Caco-2 (cell line): ENCODE measurements at regions not wholly inside any gene's neighbourhood (a gene's known extent, or its start where the extent isn't known, plus 50 kb on each side); places are given as distances from the start of the nearest gene placed in this dataset.

Experiments used
- BruUV-seq: library from RNA; stranded (reverse); fragments of 400-500 nt; replicated peaks from 2 replicates; lab custom pipeline; 2021; lab: Mats Ljungman, UMichigan
- CTCF ChIA-PET: fragments of 300-600 bp; sonication (Branson Sonifier 250); formaldehyde crosslinking; loops from one replicate; lab custom pipeline; 2022; ENCODE audit warnings: antibody characterized with exemption; lab: Charles Lee
- POLR2A ChIA-PET: fragments of 300-600 bp; sonication (Branson Sonifier 250); formaldehyde crosslinking; loops from one replicate; lab custom pipeline; 2022; ENCODE audit warnings: antibody characterized with exemption; lab: Charles Lee
- DNase-seq, 2 experiments: peaks; one replicate each; pipeline versions ENCODE4 v3.0.0 to v3.0.0-alpha.2; 2020 to 2022
- H3K27me3 ChIP-seq: replicated peaks from 2 replicates; pipeline ENCODE4 v1.6.0; 2011; ENCODE audit warnings: low read length; ENCODE audit not compliant: control insufficient read depth, insufficient read depth
- H3K36me3 ChIP-seq: 2 replicates; pipeline ENCODE4 v1.5.1; 2011; ENCODE audit warnings: low read length; ENCODE audit not compliant: control insufficient read depth, insufficient read depth
- H3K4me1 ChIP-seq: fragments of 250-450 bp; sonication (Bioruptor Pico); 2 replicates; pipeline ENCODE4 v1.5.1; 2020; ENCODE audit warnings: mild to moderate bottlenecking
- H3K4me3 ChIP-seq: 2 replicates; pipeline ENCODE4 v1.5.1; 2011; ENCODE audit warnings: low read depth, mild to moderate bottlenecking, control low read depth, low read length
- H3K9me3 ChIP-seq: fragments of 250-450 bp; sonication (Bioruptor Pico); 2 replicates; pipeline ENCODE4 v1.5.1; 2020; ENCODE audit warnings: mild to moderate bottlenecking, moderate library complexity
- H3K27ac Mint-ChIP-seq: one replicate; pipeline ENCODE4 v1.8.0; 2022; ENCODE audit warnings: mixed read lengths; ENCODE audit not compliant: unreplicated experiment
- H3K27me3 Mint-ChIP-seq: one replicate; pipeline ENCODE4 v1.8.0; 2022; ENCODE audit warnings: mixed read lengths; ENCODE audit not compliant: insufficient read depth, unreplicated experiment
- H3K36me3 Mint-ChIP-seq: one replicate; pipeline ENCODE4 v1.8.0; 2022; ENCODE audit warnings: mild to moderate bottlenecking, mixed read lengths; ENCODE audit not compliant: insufficient read depth, unreplicated experiment
- H3K4me1 Mint-ChIP-seq: one replicate; pipeline ENCODE4 v1.8.0; 2022; ENCODE audit warnings: low read depth, mixed read lengths; ENCODE audit not compliant: unreplicated experiment
- H3K4me3 Mint-ChIP-seq: one replicate; pipeline ENCODE4 v1.8.0; 2022; ENCODE audit warnings: mild to moderate bottlenecking, moderate library complexity, mixed read lengths; ENCODE audit not compliant: unreplicated experiment
- H3K9me3 Mint-ChIP-seq: one replicate; pipeline ENCODE4 v1.8.0; 2022; ENCODE audit warnings: mixed read lengths; ENCODE audit not compliant: unreplicated experiment
- intact Hi-C: fragments of 100-400 bp; cut with micrococcal nuclease; formaldehyde crosslinking; loops from one replicate; pipeline ENCODE4 v1.10.0; 2022; ENCODE audit not compliant: unreplicated experiment
- TF ChIP-seq, protein P1 (sequence below), 2 experiments: fragments of 200-600 bp in 1 of 2; IDR thresholded peaks; 1 replicate in 1 of 2; 2 replicates in 1 of 2; pipeline versions ENCODE4 v1.5.1 to v1.8.0; 2011 to 2022; ENCODE audit warnings: antibody characterized with exemption in 1 of 2, control low read depth in 1 of 2, inconsistent platforms in 1 of 2, low read depth in 1 of 2, low read length in 1 of 2, mild to moderate bottlenecking in 1 of 2, moderate library complexity in 1 of 2; ENCODE audit not compliant: insufficient read depth in 1 of 2, severe bottlenecking in 1 of 2, unreplicated experiment in 1 of 2

DNA sequence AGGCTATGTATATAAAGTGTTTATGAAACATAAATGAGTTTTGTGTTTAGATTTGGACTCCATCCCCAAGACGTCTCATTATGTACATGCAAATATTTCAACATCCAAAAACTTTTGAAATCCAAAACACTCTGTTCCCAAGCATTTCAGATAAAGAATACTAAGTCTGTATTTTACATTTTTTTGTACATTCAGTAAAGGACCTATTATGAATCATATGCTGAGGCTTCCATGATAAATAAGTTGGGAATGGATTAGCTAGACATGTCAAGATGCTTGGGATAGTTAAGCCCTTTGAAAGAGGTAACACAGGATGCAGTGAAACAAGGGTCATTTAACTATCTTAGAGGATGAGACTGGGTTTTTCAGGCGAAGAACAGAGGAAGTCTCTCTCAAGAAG lies 262.9 kb downstream of the SNX13 start:
- no peak for DNase-seq
- Mint-ChIP-seq H3K27me3 (no peaks in the 10 kb centered on the region), H3K27ac (peak overlapping the region; percentile 8), H3K4me1 (peaks cover 27% of the 10 kb centered on the region), H3K36me3 (no peaks in the 10 kb centered on the region), H3K4me3 (no peak overlapping the region), H3K9me3 (peaks cover 12% of the 10 kb centered on the region)
- TF ChIP-seq, protein P1, sequence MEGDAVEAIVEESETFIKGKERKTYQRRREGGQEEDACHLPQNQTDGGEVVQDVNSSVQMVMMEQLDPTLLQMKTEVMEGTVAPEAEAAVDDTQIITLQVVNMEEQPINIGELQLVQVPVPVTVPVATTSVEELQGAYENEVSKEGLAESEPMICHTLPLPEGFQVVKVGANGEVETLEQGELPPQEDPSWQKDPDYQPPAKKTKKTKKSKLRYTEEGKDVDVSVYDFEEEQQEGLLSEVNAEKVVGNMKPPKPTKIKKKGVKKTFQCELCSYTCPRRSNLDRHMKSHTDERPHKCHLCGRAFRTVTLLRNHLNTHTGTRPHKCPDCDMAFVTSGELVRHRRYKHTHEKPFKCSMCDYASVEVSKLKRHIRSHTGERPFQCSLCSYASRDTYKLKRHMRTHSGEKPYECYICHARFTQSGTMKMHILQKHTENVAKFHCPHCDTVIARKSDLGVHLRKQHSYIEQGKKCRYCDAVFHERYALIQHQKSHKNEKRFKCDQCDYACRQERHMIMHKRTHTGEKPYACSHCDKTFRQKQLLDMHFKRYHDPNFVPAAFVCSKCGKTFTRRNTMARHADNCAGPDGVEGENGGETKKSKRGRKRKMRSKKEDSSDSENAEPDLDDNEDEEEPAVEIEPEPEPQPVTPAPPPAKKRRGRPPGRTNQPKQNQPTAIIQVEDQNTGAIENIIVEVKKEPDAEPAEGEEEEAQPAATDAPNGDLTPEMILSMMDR (IDR thresholded peaks at IDR 0.05; ENCODE audit: insufficient read depth in 1 of 2, low read depth in 1 of 2, low read length in 1 of 2, severe bottlenecking in 1 of 2, unreplicated experiment in 1 of 2), result no peak
- CTCF ChIA-PET, result no interaction called here
- no TSS peak for BruUV-seq
- Histone ChIP-seq H3K9me3 (no peaks in the 10 kb centered on the region), H3K4me3 (no peak overlapping the region), H3K36me3 (no peaks in the 10 kb centered on the region), H3K27me3 (no peaks in the 10 kb centered on the region), H3K4me1 (peaks cover 40% of the 10 kb centered on the region)
- POLR2A ChIA-PET, result no interaction called here
- intact Hi-C loops, result no loop called here

DNA sequence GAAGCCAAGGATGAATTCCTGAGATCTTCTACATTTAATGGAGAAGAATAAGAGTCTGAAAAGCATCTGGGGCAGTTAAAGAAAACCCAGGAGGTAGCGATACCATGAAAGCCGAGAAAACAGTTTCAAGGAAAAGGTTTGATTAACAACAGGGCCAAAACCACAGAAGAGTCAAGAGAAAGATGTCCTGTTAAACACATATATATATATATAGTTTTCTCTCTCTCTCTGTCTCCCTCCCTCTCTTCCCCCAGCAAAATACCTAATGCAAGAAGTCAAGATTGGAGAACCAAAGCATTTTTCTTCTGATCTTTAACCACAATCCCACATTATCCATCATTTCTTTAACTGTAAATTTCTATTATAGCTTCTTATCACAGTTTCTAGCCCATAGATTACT lies 261.4 kb downstream of the SNX13 start:
- peaks cover 39% of the 10 kb centered on the region for H3K4me1 ChIP-seq
- intact Hi-C loops, result no loop called here
- no peaks in the 10 kb centered on the region for H3K9me3 ChIP-seq
- no peak overlapping the region for H3K4me3 ChIP-seq
- H3K36me3 ChIP-seq, result no peaks in the 10 kb centered on the region
- ChIA-PET CTCF (no interaction called here), POLR2A (no interaction called here)
- TF ChIP-seq, protein P1 (IDR thresholded peaks at IDR 0.05; ENCODE audit: insufficient read depth in 1 of 2, low read depth in 1 of 2, low read length in 1 of 2, severe bottlenecking in 1 of 2, unreplicated experiment in 1 of 2), result no peak
- BruUV-seq, result no TSS peak
- no peak for DNase-seq
- Mint-ChIP-seq H3K9me3 (no peaks in the 10 kb centered on the region), H3K27ac (no peak overlapping the region), H3K27me3 (no peaks in the 10 kb centered on the region), H3K4me3 (no peak overlapping the region), H3K4me1 (peaks cover 27% of the 10 kb centered on the region), H3K36me3 (no peaks in the 10 kb centered on the region)
- H3K27me3 ChIP-seq, result no peaks in the 10 kb centered on the region

DNA sequence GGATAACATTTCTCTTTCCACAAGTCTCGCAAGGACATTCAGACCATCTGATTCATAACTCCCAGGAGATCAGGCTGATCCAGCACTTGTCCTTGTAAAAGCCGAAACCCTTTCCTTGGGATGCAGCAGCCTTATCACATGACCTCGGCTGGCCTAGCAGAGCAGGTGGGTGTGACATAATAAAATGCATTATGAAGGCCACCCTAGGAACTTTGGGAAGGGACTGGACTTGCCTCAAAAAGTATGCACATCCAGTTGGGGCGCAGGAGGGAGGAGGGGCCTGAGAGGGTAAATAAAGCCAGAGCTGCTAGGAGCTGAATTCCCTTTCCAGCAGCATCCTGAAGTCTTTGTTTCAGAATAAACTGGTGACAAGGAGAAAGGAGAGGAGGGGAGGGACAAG lies 260.8 kb downstream of the SNX13 start:
- no peak for DNase-seq
- POLR2A ChIA-PET, result no interaction called here

More for the DNA sequence above, 260.8 kb downstream of the SNX13 start:
- no peaks in the 10 kb centered on the region for H3K27me3 Mint-ChIP-seq
- Histone ChIP-seq H3K4me1 (peaks cover 34% of the 10 kb centered on the region), H3K4me3 (no peak overlapping the region), H3K27me3 (no peaks in the 10 kb centered on the region), H3K9me3 (no peaks in the 10 kb centered on the region), H3K36me3 (no peaks in the 10 kb centered on the region)
- no peaks in the 10 kb centered on the region for H3K9me3 Mint-ChIP-seq
- no peak overlapping the region for H3K27ac Mint-ChIP-seq
- CTCF ChIA-PET, result interaction anchor here (0.6 kb wide), 1 partner anchor 14 kb away, joined by 3 read pairs; no protein-coding TSS in a partner anchor
- intact Hi-C loops, result no loop called here
- peaks cover 22% of the 10 kb centered on the region for H3K4me1 Mint-ChIP-seq
- no TSS peak for BruUV-seq
- H3K36me3 Mint-ChIP-seq, result no peaks in the 10 kb centered on the region
- TF ChIP-seq, protein P1 (IDR thresholded peaks at IDR 0.05; ENCODE audit: insufficient read depth in 1 of 2, low read depth in 1 of 2, low read length in 1 of 2, severe bottlenecking in 1 of 2, unreplicated experiment in 1 of 2), result no peak
- no peak overlapping the region for H3K4me3 Mint-ChIP-seq
